ENCODE measurements at regions not wholly inside any gene's neighbourhood (a gene's known extent, or its start where the extent isn't known, plus 50 kb on each side); places are given as distances from the start of the nearest gene placed in this dataset.

GRCh38 chr16:65394281-65394680 lies 272.4 kb upstream of the CDH11 start:
- TF ChIP-seq CTCF (conservative IDR thresholded peaks at IDR 0.05 in 1 of 2, IDR thresholded peaks at IDR 0.05 in 1 of 2; ENCODE audit: low read depth in 1 of 2, low read length in 2 of 2) (no peak), EZH2 (IDR thresholded peaks at IDR 0.05; ENCODE audit: low read length, missing control alignments) (no peak)
